ENCODE measurements at regions not wholly inside any gene's neighbourhood (a gene's known extent, or its start where the extent isn't known, plus 50 kb on each side); places are given as distances from the start of the nearest gene placed in this dataset.

- DNase-seq (ENCODE audit: insufficient read length, low spot score) (no peak), FAIRE-seq (no peak)
- TF ChIP-seq CTCF (IDR thresholded peaks at IDR 0.05; ENCODE audit: insufficient read depth, missing control alignments) = no peak
These were observed 490.7 kb downstream of the GBE1 start for GRCh38 chr3:81270603-81271379.

GRCh38 chr3:81268526-81268925 lies 492.9 kb downstream of the GBE1 start:
- DNase-seq (ENCODE audit: insufficient read length, low spot score) (no peak), FAIRE-seq (no peak)
- no peak for TF ChIP-seq CTCF (IDR thresholded peaks at IDR 0.05; ENCODE audit: insufficient read depth, missing control alignments)

GRCh38 chr3:81261996-81262395 lies 499.4 kb downstream of the GBE1 start:
- TF ChIP-seq CTCF (IDR thresholded peaks at IDR 0.05; ENCODE audit: insufficient read depth, missing control alignments) = no peak
- DNase-seq (ENCODE audit: insufficient read length, low spot score) (no peak), FAIRE-seq (no peak)

GRCh38 chr3:81255463-81255862 lies 506.0 kb downstream of the GBE1 start:
- TF ChIP-seq CTCF (IDR thresholded peaks at IDR 0.05; ENCODE audit: insufficient read depth, missing control alignments) = no peak
- DNase-seq (ENCODE audit: insufficient read length, low spot score) (no peak), FAIRE-seq (no peak)

- TF ChIP-seq CTCF (IDR thresholded peaks at IDR 0.05; ENCODE audit: insufficient read depth, missing control alignments) = no peak
- FAIRE-seq (no peak), DNase-seq (ENCODE audit: insufficient read length, low spot score) (no peak)
These were observed 510.3 kb downstream of the GBE1 start for GRCh38 chr3:81251096-81251495.

- TF ChIP-seq CTCF (IDR thresholded peaks at IDR 0.05; ENCODE audit: insufficient read depth, missing control alignments) = no peak
- FAIRE-seq = no peak
- DNase-seq (ENCODE audit: insufficient read length, low spot score) = no peak
These were observed 511.9 kb downstream of the GBE1 start for GRCh38 chr3:81249540-81250029.

GRCh38 chr3:81245501-81245900 lies 515.9 kb downstream of the GBE1 start:
- no peak for TF ChIP-seq CTCF (IDR thresholded peaks at IDR 0.05; ENCODE audit: insufficient read depth, missing control alignments)
- DNase-seq (ENCODE audit: insufficient read length, low spot score) (no peak), FAIRE-seq (no peak)
